Fibroblast of skin of right quadriceps (primary cell): ENCODE measurements at regions not wholly inside any gene's neighbourhood (a gene's known extent, or its start where the extent isn't known, plus 50 kb on each side); places are given as distances from the start of the nearest gene placed in this dataset.

ENCODE experiments used
- DNase-seq: peaks from one replicate; pipeline ENCODE4 v3.0.0-alpha.2; 2013

GRCh38 chr9:10674586-10674985 is 61.8 kb upstream of the PTPRD start:
- no peak for DNase-seq

DNA sequence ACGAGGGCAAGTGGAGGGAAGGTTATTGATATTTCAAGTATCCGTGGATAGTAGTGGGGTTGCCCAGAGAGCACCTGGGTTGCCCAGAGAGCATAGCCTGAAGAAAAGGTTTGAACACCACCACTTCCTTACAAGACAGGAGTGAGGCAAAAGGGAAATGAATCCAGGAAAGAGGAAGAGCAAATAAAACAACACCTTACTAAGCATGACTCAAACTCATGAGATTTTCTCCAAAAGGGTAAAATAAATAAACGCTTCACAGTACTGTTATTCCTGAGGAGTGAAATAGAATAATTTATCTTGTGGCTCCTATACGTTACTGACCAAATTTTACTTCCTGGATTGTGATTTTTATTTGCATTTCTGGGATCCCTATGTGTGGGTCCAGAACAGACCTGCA is 65.2 kb upstream of the PTPRD start:
- DNase-seq = no peak

- peak; percentile 58 for DNase-seq
Measured at GRCh38 chr9:10678790-10679189, 66.0 kb upstream of the PTPRD start.

- DNase-seq = no peak
Measured at GRCh38 chr9:10686943-10687342, 74.1 kb upstream of the PTPRD start.

- DNase-seq = no peak
Measured at GRCh38 chr9:10690546-10690945, 77.7 kb upstream of the PTPRD start.

DNA sequence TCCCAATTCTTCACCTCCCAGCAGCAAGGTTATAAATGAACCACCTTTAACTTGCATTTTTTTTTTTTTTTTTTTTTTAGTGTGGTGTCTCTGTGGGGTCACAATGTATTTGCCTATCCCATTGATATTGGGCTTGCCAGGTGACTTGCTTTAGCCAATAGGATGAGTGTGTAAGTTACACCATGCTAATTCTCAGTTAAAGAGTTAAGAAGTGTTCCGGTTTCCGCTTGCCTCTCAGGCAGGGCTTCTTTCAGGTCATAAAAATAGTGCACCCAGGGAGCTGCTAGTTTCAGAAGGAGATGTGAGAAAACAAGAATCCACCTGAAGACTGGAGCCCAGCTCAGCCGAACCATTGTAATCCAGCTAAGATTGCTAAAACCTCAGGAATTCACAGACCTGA is 84.2 kb upstream of the PTPRD start:
- no peak for DNase-seq

DNA sequence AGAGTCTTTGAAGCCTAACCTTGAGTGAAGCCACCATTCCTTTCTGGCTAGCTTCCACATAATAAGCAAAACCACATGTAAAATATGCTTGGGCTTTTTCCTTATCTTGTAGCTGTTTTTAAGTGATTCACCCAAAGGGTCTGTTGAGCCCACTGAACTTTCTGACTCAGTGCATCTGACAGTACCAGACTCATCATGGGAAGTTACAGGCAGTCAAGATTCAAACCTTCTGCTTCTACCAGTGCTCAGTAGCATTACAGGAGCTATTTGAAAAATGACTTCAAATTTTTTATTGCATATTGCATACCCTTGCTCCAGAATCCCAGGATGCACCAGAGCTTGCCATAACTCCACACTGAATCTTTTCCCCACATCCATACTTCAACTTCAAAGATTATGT is 87.5 kb upstream of the PTPRD start:
- peak; percentile 35 for DNase-seq

DNA sequence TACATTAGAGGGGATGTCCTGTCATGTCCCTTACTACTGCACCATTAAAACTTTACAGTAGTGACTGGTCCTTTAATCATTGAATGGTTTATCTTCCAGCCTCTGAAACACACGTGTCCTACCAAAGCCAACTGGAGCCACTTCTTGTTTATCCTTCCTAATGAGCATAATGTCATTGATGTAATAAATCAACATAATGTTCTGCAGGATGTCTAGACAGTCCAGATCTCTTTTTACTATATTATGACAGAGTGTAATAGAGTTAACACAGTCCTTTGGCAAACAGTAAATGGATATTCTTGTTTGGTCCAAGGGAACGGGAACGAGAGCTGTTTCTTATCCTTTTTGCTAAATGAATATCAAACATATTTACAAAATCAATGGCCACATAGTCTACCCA is 88.1 kb upstream of the PTPRD start:
- DNase-seq = no peak

DNA sequence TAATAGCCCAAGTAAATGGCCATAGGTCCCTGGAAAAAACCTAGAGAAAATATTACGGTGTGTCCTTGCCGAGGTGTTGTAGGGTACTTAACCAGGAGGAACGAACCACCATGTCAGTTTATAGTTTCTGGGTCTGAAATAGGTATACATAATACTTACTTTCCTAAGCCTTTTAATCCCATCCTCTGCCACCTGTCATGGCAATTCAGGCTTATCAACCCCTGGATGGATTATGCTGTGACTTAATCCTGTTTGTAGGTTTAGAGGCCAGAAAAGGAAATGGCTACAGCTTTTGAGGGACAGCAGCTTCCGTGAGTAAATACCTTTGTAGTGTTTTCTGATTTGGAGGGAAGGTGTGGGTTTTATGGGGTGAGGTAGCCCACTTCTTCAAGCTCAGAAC is 89.1 kb upstream of the PTPRD start:
- DNase-seq = no peak

DNA sequence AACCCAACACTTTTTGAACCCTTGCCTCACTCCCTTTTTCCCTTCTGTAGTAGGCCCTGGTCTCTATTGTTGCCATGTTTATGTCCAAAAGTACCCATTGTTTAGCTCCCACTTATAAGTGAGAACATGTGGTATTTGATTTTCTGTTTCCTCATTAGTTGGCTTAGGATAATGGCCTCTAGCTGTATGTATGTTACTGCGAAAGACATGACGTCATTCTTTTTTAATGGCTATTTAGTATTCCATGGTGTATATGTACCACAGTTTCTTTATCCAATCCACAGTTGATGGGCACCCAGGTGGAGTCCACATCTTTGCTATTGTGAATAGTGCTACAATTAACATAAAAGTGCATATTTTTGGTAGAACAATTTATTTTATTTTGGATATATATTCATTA is 90.3 kb upstream of the PTPRD start:
- no peak for DNase-seq

DNA sequence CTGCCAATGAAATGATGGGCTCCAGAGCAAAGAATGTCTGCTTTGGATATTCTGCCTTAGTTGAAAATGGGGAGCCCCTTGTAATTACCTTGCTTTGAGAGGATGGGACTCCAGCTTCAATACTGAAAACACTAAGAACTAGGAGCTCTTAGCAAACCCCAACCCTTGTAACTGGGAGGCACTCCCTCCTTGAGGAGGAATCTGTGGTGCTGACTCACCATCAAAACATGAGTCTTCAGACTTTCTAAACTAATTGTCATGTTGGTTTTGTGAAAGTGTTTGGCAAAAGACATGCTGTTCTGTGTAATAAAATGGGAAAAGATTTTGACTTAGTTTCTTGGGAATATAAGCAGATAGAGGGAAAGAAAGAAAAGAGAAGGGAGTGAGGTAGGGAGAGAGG is 91.9 kb upstream of the PTPRD start:
- DNase-seq = peak; percentile 54

DNA sequence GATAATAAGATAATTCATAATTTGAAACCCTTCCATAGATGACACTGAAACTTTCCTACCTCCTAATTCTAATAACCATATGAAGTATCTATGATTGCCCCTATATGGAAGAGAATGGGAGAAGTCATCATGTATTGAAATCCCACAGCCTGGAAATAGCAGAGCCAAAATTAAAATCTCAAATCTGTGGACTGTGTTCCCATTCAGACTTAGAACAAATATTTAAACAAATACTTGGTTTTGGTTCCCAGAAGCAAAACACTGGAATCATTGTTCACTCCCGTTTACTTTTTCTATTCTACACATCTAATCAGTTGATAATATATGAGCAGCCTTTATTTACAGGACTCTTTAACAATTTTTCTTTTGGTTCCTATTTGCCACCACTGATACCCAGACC is 92.6 kb upstream of the PTPRD start:
- DNase-seq = no peak

DNA sequence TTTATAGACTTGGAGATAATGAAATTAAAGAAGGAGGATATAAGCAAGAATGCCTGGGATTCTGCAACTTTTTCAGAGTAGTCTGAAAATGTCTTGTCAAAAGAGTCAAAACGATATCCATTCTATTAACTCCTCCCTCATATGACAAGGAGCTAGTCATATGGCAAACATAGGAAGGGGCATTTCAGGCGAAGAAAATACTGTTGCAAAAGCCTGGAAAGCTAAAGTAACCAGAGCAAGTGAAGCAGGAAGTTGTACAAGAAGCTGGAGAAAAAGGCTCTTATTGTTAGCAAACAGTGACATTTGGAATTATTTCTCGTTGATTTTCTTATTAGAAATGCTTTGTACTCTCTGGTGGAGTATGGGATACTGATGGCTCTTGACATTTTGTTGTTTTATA is 94.0 kb upstream of the PTPRD start:
- no peak for DNase-seq

DNA sequence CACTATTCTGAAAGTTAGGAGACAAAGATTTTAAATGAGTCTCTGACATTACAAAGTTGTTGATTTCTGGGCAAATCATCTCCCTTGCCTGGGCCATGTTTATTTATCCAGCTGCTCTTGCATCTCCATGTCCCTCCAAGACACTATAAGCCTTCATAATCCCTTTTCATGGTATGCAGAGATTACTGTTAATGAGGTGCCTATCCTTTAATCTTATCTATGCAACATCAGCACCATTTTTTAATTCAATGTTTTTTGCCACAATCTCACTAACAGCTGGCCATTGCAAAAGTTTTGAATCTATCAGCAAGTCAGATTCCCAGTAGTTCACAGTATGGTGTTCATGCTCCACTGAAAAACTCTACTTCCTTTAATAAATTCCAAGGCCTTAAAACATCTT is 108.5 kb upstream of the PTPRD start:
- DNase-seq = no peak

DNA sequence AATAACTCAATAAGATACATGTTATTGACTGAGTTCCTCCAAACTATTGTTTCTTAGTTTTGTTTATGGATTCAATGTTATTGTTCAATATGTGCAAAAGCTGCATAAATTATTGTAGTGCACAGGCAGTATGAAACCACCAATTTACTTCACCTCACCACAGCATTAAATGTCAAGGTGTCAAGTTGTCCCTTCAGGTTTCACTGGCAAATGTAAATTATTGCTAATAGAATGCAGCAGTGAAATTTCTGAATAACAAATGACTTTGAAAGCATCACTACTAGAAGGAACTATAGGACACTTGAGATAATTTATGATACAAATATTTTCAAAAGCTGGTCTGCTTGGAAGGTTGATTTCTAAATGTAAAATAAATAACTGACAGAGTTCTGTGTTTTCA is 116.4 kb upstream of the PTPRD start:
- DNase-seq = no peak

DNA sequence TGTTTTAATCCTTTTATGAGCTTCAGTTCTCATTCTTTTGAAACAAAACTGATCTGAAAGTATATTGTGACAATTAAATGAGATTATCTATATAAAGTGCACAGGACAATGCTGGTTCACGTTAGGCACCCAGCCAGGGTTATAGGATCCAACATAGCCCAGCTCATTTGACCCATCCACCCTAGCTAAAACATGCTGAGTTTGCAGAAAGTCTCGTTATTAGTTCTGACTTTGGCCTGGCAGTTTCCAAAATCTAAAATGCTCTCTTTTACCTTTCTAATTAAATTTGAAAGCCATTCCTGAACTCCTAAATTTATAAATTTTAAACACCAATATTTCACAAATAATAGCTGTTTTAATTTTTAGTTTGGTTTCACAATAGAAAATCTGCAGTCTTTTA is 131.9 kb upstream of the PTPRD start:
- DNase-seq = no peak

DNA sequence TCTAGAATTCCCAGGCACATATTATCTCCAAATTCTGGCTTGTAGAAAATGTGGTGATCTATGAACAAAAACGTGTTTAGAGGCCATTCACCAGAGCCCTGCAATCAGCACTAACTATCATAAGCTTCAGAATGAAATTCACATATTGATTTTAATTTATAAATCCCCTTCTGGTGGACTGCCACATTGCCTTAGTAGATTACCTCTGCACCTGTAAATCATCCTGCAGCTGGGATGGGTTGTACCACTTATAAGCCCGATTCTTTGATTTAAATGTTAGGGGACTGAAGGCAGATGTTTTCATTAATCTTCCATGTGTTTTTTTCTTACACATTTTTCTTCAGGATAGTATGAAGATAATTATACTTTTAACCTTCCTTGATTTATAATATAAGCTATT is 140.7 kb upstream of the PTPRD start:
- no peak for DNase-seq

- no peak for DNase-seq
Measured at GRCh38 chr9:10764481-10764880, 151.7 kb upstream of the PTPRD start.

DNA sequence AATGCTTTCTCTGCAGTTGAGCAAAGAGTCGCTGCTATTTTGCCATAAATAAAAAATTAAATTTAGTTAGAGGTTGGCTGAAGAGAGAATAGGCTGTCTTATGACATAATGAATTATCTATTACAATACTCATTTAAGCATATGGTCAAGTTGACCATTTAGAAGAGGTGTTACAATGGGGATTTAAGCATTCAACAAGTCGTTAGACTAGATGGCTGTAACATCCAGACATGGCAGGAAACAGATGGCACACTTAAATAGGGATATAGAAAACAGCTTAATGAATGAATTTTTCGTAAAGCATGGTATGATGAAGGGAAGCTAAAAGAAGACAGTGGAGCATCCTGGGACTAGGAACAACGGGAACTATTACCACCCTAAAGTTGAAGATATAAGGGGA is 160.3 kb upstream of the PTPRD start:
- DNase-seq = no peak

DNA sequence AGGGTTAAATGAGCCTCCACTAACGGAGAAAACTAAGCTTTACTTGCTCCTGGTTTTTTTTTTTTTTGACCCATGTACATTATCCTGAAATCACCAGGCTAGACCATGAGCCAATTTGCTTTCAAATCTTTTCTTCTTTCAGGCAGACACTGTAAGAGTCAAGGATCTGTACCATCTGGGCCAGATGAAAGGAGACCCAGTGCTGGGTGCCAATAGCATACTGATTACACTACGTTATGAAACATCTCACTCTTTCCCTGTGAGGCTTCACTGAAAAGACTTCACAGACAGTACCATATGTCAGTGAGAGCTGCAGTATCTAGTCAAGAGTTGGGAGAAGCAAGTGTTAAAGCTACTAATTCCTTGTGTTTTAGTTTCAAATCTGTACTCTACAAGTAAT is 161.2 kb upstream of the PTPRD start:
- no peak for DNase-seq

GRCh38 chr9:10785255-10785654 is 172.5 kb upstream of the PTPRD start:
- no peak for DNase-seq

DNA sequence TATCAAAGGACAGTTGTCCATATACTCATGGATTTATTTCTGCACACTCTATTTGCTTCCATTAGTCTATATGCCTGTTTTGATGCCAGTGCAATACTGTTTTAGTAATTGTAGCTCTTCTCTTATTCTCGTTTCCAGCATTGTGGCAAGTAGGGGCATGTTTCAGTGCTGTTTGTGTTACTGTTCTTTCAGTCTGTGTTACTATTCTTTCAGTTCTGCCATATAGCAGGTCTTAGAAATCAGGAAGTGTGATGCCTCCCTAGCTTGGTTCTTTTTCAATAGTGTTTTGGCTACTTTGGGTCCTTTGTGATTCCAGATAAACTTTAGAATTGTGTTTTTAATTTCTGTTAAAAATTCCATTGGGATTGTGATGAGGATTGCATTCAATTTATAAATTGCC is 180.5 kb upstream of the PTPRD start:
- DNase-seq = no peak

DNA sequence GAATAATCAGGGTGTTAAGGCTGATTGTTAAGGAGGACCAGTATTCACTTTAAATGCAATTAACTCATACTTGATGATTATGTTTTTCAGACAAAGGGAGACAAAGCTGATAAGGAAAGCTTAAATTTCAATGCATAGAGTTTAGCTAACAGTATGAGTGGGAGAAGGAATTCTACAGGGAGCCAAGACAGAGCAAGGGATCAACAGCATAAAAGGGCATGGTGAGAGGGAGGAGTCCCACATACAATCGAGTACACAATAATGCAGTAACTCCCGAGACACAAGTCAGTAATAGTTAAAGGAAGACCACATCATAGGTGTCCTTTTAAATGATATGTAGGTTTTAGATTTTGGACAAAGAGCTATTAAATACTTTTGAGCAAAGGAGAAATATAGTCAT is 191.7 kb upstream of the PTPRD start:
- no peak for DNase-seq

- no peak for DNase-seq
Measured at GRCh38 chr9:10806868-10807267, 194.1 kb upstream of the PTPRD start.

GRCh38 chr9:10818206-10818605 is 205.4 kb upstream of the PTPRD start:
- DNase-seq = no peak

DNA sequence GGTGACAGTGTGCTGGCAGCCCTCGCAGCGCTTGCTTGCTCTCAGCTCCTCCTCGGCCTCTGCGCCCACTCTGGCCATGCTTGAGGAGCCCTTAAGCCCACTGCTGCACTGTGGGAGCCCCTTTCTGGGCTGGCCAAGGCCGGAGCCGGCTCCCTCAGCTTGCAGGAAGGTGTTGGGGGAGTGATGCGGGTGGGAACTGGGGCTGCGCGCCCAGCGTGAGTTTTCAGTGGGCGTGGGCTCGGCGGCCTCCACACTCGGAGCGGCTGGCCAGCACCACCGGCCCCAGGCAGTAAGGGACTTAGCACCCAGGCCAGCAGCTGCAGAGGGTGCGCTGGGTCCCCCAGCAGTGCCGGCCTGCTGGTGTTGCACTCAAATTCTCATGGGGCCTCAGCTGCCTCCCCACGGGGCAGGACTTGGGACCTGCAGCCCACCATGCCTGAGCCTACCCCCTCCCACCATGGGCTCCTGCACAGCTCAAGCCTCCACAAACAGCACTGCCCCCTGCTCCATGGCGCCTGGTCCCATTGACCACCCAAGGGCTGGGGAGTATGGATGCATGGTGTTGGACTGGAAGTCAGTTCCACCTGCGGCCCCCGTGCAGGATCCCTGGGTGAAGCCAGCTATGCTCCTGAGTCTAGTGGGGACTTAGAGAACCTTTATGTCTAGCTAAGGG is 223.1 kb upstream of the PTPRD start:
- no peak for DNase-seq
